DOHH2 (cell line): ENCODE measurements at regions not wholly inside any gene's neighbourhood (a gene's known extent, or its start where the extent isn't known, plus 50 kb on each side); places are given as distances from the start of the nearest gene placed in this dataset.
"Not testable (repeated sequence)": the region's sequence is repeated elsewhere in the genome, so short reads cannot be mapped to it uniquely, and the experiment has no call there.

Source experiments
- CTCF ChIP-seq: fragments of 200-600 bp; sonication (generic); IDR thresholded peaks from one replicate; pipeline ENCODE4 v1.5.1; 2014; ENCODE audit warnings: antibody characterized with exemption, mild to moderate bottlenecking, low read depth, low read length; ENCODE audit not compliant: poor library complexity, severe bottlenecking
- EZH2phosphoT487 ChIP-seq: fragments of 200-600 bp; sonication (generic); IDR thresholded peaks from 2 replicates; pipeline ENCODE4 v1.6.1; 2017; ENCODE audit warnings: borderline replicate concordance, mild to moderate bottlenecking, antibody characterized with exemption, low read length, moderate library complexity, mixed read lengths

- TF ChIP-seq CTCF, EZH2phosphoT487: not testable (repeated sequence)
Observed at GRCh38 chr2:91580043-91580442, 2888.6 kb downstream of the RPIA start.
